IgD-negative memory B cell (primary cell): ENCODE measurements at regions not wholly inside any gene's neighbourhood (a gene's known extent, or its start where the extent isn't known, plus 50 kb on each side); places are given as distances from the start of the nearest gene placed in this dataset.

Experiments
- H3K27ac Mint-ChIP-seq, 3 donors: one replicate each; pipeline ENCODE4 v1.8.0; 2020 to 2022; ENCODE audit warnings: mild to moderate bottlenecking in 3 of 3, mixed read lengths in 3 of 3, moderate library complexity in 1 of 3
- H3K27me3 Mint-ChIP-seq: one replicate; pipeline ENCODE4 v1.8.0; 2021; ENCODE audit warnings: mixed read lengths
- H3K36me3 Mint-ChIP-seq: one replicate; pipeline ENCODE4 v1.8.0; 2020; ENCODE audit warnings: mild to moderate bottlenecking, mixed read lengths
- H3K4me1 Mint-ChIP-seq, 3 donors: one replicate each; pipeline ENCODE4 v1.8.0; 2020 to 2022; ENCODE audit warnings: mixed read lengths in 3 of 3, mild to moderate bottlenecking in 1 of 3
- H3K4me3 Mint-ChIP-seq, 4 donors: one replicate each; pipeline ENCODE4 v1.8.0; 2020 to 2022; ENCODE audit warnings: mild to moderate bottlenecking in 4 of 4, mixed read lengths in 4 of 4, moderate library complexity in 3 of 4
- H3K9me3 Mint-ChIP-seq, 3 donors: one replicate each; pipeline ENCODE4 v1.8.0; 2020 to 2021; ENCODE audit warnings: mixed read lengths in 3 of 3, mild to moderate bottlenecking in 1 of 3

DNA sequence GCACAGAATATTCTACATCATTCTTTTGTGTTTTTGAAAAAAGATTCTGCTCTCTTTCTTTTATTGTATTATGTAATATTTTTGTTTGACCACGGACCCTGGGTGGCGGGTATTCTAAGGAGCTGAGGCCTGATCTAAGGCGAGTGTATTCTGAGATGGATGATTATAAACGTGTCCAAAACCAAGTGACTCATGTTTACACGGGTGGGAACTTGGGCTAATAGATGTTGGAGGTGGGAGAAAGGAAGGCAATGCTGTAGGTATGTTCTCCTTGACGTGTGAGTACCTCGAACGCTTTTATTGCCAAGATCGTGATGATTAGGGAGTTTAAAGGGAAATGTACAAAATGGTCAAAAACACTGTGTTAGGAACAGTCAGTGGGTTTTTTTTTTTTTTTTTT, 188.9 kb upstream of the FAT1 start:
- Mint-ChIP-seq H3K36me3 (no peaks in the 10 kb centered on the region), H3K4me1 (no peaks in the 10 kb centered on the region)

DNA sequence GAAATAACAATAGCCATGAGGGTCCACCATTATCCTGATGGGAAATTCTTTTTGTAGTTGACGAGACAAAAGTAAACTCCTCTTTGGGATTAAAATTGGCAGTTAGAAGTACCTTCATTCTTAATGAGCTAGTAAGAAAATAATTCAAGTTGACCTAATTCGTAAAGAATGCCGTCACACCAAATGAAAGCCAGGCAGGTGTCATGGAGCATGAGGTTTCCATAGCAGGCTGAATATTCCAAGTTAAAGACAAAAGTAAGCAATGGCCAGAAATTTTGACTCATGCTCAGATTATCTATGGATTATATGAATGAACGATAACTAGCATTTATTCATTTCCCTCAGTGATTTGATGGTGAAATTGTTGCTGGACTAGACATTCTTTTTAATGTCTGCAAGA, 192.2 kb upstream of the FAT1 start:
- no peaks in the 10 kb centered on the region for H3K36me3 Mint-ChIP-seq
- no peaks in the 10 kb centered on the region for H3K27me3 Mint-ChIP-seq
- no peak overlapping the region for H3K27ac Mint-ChIP-seq
- no peaks in the 10 kb centered on the region for H3K4me1 Mint-ChIP-seq
- no peak overlapping the region for H3K4me3 Mint-ChIP-seq
- peaks cover 5 to 10% (median 8%) of the 10 kb centered on the region in 3 donors for H3K9me3 Mint-ChIP-seq

More for the DNA sequence above, 188.9 kb upstream of the FAT1 start:
- no peak overlapping the region for H3K4me3 Mint-ChIP-seq
- no peaks in the 10 kb centered on the region for H3K27me3 Mint-ChIP-seq
- peaks cover 5 to 12% (median 5%) of the 10 kb centered on the region in 3 donors for H3K9me3 Mint-ChIP-seq
- no peak overlapping the region for H3K27ac Mint-ChIP-seq

DNA sequence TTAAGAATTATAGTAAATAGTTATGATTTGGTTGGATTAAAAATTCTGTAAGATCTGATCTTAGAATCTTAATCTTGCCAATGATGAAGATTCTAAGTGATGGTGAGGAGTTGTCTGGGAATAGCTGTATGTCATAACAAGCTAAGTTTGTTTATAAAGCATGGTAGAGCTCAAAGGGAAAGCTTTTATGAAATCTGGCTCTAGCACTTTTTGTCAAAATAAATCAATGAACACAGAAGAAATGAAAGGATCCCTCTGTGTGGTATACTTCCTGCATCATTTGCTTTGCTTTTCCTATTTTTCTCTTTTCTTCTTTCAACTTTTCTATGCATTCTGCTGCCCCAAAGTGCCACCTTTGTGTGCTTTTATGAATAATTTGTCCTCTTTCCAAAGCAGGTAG, 193.5 kb upstream of the FAT1 start:
- Mint-ChIP-seq H3K36me3 (no peaks in the 10 kb centered on the region), H3K4me3 (no peak overlapping the region), H3K9me3 (peaks cover 5 to 10% (median 8%) of the 10 kb centered on the region in 3 donors), H3K4me1 (no peaks in the 10 kb centered on the region), H3K27me3 (no peaks in the 10 kb centered on the region), H3K27ac (no peak overlapping the region)

DNA sequence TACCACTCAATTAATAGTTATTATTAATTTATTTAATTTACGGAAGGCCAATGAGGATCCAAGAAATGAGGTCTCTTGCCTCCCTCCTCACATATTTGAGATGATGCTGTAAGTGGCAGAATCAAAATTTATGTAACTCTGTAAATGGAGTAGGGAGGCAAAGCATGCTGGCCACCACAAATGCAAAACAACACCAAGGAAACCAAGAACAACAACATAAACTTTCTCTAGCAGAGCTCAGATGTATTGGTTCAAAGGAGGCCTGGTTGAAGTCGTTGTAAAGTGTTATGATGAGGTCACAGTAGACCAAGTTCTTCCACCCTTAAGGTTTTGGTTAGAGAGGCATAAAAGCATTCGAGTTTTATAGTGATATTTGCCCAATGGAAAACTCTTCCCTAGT, 194.8 kb upstream of the FAT1 start:
- Mint-ChIP-seq H3K27me3 (no peaks in the 10 kb centered on the region), H3K27ac (no peak overlapping the region), H3K4me3 (no peak overlapping the region), H3K36me3 (no peaks in the 10 kb centered on the region), H3K4me1 (no peaks in the 10 kb centered on the region), H3K9me3 (peaks cover 5 to 9% (median 5%) of the 10 kb centered on the region in 3 donors)

DNA sequence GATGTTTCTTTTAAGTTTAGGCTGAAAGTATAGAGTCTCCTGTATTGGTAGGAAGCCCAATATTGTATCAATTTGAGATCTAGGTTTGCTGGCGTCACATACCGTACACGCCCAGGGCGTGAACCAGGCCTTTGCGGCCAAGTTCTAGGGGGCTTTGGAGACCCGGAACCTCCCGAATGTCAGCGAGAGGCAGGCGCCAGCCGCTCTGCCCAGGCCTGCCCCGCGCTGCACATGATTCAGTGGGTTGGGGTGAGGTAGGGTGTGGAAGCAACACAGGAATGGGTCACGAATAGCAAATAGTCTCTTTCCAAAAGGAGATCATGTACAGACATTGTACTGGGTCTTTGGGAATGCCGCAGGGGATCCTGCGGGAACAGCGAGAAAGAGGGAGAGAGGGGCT, 195.7 kb upstream of the FAT1 start:
- H3K27ac Mint-ChIP-seq = no peak overlapping the region
- H3K36me3 Mint-ChIP-seq = no peaks in the 10 kb centered on the region
- H3K4me3 Mint-ChIP-seq = no peak overlapping the region
- no peaks in the 10 kb centered on the region for H3K4me1 Mint-ChIP-seq
- H3K9me3 Mint-ChIP-seq = peaks cover 5 to 9% (median 7%) of the 10 kb centered on the region in 3 donors
- no peaks in the 10 kb centered on the region for H3K27me3 Mint-ChIP-seq

DNA sequence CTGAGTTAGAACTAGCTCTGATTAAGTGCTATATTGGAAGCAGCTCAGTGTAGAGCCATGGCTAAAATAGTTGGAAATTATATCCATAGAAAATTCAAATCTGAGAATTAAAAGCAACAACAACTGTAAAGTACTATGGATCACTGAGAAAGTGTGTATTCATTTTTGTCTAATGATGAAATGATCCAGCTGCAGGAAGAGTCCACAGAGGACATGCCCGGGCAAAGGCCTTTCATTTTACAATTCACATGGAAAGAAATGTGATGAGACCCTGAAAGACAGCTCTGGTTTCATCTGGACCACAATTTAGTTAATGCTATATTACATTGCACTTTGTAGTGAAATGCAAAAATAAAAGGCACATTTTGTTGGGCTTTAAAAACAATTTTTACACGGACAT, 196.8 kb upstream of the FAT1 start:
- Mint-ChIP-seq H3K36me3 (no peaks in the 10 kb centered on the region), H3K9me3 (peaks cover 6 to 11% (median 7%) of the 10 kb centered on the region in 3 donors), H3K27ac (no peak overlapping the region), H3K27me3 (no peaks in the 10 kb centered on the region), H3K4me3 (no peak overlapping the region), H3K4me1 (no peaks in the 10 kb centered on the region)

DNA sequence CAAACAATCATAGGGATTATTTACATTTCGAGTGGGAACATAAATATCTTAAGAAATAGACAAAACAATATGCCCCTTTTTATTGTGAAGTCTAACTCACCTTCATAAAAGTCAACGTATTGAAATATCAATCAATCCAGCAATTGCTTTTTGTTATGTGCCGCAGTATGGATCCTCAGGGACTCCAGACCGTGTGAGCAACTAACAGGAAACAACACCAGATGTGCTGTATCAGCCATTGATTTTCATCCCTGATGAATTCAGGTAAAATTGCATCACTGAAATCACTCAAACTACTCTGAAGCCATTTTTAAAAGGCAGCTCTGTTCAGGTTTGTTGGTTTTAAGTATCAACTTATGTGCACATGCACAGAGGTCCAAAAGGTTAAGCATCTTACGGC, 197.3 kb upstream of the FAT1 start:
- Mint-ChIP-seq H3K4me3 (no peak overlapping the region), H3K27ac (no peak overlapping the region), H3K36me3 (no peaks in the 10 kb centered on the region), H3K4me1 (no peaks in the 10 kb centered on the region), H3K9me3 (peaks cover 6 to 11% (median 7%) of the 10 kb centered on the region in 3 donors), H3K27me3 (no peaks in the 10 kb centered on the region)

DNA sequence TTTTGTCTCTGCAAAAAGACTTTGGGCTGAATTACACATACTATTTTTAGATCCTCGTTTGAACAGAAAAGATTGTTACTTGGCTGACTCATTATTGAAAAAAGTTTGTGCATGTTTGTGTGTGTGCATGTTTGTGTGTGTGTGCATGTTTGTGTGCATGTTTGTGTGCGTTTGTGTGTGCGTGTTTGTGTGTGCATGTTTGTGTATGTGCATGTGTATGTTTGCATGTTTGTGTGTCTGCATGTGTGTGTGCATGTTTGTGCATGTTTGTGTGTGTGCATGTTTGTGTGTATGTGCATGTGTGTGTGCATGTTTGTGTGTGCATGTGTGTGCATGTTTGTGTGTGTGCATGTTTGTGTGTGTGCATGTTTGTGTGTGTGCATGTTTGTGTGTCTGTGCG, 201.1 kb upstream of the FAT1 start:
- H3K9me3 Mint-ChIP-seq = peaks cover 0 to 6% (median 2%) of the 10 kb centered on the region in 3 donors
- no peak overlapping the region for H3K27ac Mint-ChIP-seq
- no peaks in the 10 kb centered on the region for H3K27me3 Mint-ChIP-seq
- H3K4me3 Mint-ChIP-seq = no peak overlapping the region
- no peaks in the 10 kb centered on the region for H3K4me1 Mint-ChIP-seq
- H3K36me3 Mint-ChIP-seq = no peaks in the 10 kb centered on the region

DNA sequence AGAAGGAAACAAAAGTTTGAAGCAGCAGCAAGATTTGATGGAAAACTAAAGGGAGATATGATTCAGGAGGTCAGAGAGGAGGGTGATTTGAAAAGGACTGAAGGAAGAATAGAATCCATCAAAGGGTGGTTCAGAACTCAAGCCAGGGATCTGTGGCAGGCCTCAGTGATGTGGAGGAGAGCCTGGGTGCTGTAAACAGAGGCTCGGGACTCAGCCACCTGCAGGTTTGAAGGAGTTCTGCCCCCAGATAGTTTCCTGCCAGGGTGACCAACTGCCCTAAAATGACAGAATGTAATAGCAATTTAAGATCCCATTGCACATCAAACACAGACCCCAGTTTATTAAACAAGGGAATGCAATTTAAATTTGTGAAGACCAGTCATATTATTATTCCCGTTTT, 204.0 kb upstream of the FAT1 start:
- Mint-ChIP-seq H3K36me3 (no peaks in the 10 kb centered on the region), H3K27ac (no peak overlapping the region), H3K4me3 (no peak overlapping the region), H3K4me1 (no peaks in the 10 kb centered on the region), H3K9me3 (peaks cover 0 to 9% (median 4%) of the 10 kb centered on the region in 3 donors), H3K27me3 (no peaks in the 10 kb centered on the region)

DNA sequence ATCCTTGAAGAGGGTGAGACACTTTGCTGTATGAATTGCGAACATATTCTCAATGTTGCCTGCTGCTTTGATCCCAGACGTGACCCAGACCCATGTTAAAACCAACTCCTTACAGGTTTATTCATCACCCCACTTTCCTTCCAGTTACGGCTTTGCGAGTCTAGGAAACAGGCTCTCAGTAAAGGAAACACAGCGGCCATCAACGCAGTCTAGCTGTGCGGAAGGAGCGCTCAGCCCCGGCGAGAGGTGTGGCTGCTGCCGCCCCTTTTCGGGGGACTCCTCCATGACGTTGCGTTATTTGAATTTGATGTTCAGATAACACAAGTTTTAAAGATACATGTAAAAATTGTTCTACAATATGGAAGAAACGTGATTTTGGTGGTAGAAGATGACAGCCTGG, 206.4 kb upstream of the FAT1 start:
- H3K36me3 Mint-ChIP-seq = no peaks in the 10 kb centered on the region
- H3K27ac Mint-ChIP-seq = peak overlapping the region in 1 of 3 donors; percentile 62
- no peaks in the 10 kb centered on the region for H3K27me3 Mint-ChIP-seq
- H3K4me1 Mint-ChIP-seq = no peaks in the 10 kb centered on the region
- peak overlapping the region in 1 of 4 donors; percentile 45 for H3K4me3 Mint-ChIP-seq
- H3K9me3 Mint-ChIP-seq = peaks cover 0 to 5% (median 3%) of the 10 kb centered on the region in 3 donors

DNA sequence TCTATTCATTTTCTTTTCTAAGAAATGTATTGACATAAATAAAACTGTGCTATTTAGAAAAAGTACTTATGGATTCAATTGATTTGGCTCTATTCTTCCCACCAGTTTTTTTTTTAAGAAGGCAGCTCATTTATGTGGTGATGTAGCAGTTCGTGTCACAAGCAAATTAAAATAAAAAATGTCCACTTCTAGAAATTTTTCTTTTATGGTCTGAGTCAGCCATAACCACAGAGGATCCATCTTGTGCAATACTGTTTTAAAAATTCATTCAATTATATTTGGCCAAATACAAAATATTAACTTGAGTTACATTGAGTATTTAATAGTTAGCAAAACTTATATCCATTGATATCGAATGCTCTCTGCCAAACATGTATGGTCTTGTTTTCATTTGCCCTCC, 207.9 kb upstream of the FAT1 start:
- Mint-ChIP-seq H3K4me1 (no peaks in the 10 kb centered on the region), H3K27ac (no peak overlapping the region), H3K4me3 (no peak overlapping the region), H3K27me3 (no peaks in the 10 kb centered on the region), H3K9me3 (peaks cover 0 to 5% (median 3%) of the 10 kb centered on the region in 3 donors), H3K36me3 (no peaks in the 10 kb centered on the region)

DNA sequence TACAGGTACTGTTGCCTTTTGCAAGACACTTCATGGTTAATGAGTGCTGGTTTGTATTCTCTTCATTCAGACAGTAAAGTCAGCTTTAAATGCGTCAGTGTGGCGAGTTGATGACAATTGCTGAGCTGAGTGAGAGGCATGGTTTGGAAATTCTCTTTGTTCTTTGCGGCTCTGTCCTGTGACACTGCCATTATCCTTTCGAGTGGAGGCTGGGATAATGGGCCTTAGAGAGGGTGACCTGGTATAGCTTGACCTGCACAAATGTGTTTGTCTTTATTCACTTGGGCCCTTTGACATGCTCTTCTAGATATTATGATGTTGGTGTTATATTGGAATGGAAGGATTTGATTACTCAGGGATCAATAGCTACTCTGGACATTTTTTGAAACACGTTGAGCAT, 208.5 kb upstream of the FAT1 start:
- no peak overlapping the region for H3K27ac Mint-ChIP-seq
- H3K4me3 Mint-ChIP-seq = no peak overlapping the region
- H3K4me1 Mint-ChIP-seq = no peaks in the 10 kb centered on the region
- H3K36me3 Mint-ChIP-seq = no peaks in the 10 kb centered on the region
- H3K27me3 Mint-ChIP-seq = no peaks in the 10 kb centered on the region
- peaks cover 0 to 5% (median 3%) of the 10 kb centered on the region in 3 donors for H3K9me3 Mint-ChIP-seq

DNA sequence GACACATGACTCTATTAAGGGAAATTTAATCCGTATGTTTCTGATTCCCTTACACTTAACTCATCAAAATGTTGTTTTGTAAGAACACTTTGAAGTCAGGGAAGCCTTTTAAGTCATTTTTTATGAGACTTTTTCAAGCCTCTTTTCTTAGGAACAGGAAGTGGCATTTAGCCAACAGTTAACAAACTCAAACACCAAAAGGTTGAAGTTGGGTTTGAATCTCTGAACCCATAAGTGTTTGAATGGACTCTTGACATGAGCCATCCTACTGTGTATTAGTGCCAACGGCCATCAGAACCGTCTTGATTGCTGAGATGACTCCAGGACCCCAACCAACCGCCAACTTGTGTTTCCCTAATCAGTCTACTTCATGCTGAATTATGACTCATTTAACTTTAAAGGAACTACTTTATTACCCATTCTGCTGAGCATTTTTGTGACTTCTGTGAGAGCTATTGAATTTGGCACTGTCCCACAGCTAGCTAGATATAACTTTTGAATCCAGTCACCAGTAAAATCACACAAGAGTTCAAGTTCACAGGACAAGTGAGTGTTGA, 209.1 kb upstream of the FAT1 start:
- no peaks in the 10 kb centered on the region for H3K4me1 Mint-ChIP-seq
- no peak overlapping the region for H3K4me3 Mint-ChIP-seq
- H3K27me3 Mint-ChIP-seq = no peaks in the 10 kb centered on the region
- peaks cover 0 to 5% (median 3%) of the 10 kb centered on the region in 3 donors for H3K9me3 Mint-ChIP-seq
- no peak overlapping the region for H3K27ac Mint-ChIP-seq
- no peaks in the 10 kb centered on the region for H3K36me3 Mint-ChIP-seq

DNA sequence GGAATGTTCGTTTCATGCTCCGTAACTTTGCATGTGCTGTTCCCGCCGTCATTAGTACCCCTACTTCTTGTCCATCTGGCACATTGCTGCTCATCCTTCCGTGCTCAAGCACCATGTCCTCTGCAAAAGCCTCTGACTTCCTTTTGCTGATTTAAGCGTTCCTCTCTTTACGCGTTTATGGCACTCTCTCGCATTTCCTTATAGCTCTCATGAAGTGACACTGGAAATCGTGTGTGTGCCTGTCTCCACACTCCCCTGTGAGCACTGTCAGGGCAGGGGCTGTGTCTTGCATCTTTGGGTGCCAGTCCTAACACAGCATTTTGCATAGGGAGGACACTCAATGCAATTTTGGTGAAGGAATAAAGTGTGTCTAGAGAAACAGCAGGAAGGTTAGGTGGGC, 210.6 kb upstream of the FAT1 start:
- H3K36me3 Mint-ChIP-seq = no peaks in the 10 kb centered on the region
- no peak overlapping the region for H3K4me3 Mint-ChIP-seq
- no peak overlapping the region for H3K27ac Mint-ChIP-seq
- no peaks in the 10 kb centered on the region for H3K4me1 Mint-ChIP-seq
- peaks cover 0 to 5% (median 3%) of the 10 kb centered on the region in 3 donors for H3K9me3 Mint-ChIP-seq
- H3K27me3 Mint-ChIP-seq = no peaks in the 10 kb centered on the region

DNA sequence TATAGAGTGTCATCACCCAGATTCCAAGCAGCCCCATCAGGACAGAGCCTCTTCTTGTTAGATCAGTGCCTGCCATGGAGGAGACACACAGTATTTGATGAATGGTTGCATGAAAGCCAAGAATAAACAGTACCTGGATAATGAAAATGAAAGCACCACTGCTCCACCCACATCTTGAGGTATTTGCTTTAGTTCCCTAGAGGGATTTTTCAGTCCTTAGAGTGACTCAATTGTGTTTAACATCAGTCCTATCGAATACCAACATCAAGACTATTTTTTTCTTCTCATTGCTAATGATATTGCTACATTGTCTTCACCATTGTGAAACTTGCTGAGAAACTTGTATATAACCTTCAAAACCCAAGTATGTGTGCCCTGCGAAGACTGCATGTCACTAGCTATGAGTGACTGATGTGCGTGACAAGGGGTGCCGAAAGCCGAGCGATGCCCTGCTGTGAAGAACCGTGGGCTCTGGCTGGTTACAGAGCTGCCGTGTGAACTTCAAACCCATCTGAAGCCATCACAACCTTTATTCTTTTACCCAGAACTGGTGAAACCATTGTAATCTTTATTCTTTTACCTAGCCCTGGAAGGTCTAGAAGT, 211.3 kb upstream of the FAT1 start:
- H3K9me3 Mint-ChIP-seq = peaks cover 0 to 5% (median 3%) of the 10 kb centered on the region in 3 donors

DNA sequence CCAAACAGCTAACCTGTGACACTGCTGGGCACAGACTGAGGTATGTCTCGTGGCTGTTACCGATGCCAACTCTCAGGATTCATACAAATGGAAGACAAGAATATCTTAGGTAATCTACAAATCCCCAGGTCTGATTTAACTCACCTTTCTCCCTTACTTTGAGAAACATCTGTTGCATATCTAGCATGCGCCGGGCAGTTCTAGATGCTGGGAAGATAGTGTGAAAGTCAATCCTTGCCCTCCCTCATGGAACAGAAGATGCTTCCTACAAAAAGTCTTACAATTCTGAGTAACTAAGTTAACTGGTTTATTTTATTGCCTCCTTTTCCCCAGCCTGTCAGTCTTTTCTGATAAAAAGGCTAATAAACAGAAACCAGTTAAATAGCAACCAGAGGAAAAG, 212.2 kb upstream of the FAT1 start:
- no peaks in the 10 kb centered on the region for H3K27me3 Mint-ChIP-seq
- no peaks in the 10 kb centered on the region for H3K4me1 Mint-ChIP-seq

More for the DNA sequence above, 211.3 kb upstream of the FAT1 start:
- Mint-ChIP-seq H3K36me3 (no peaks in the 10 kb centered on the region), H3K4me3 (no peak overlapping the region), H3K27me3 (no peaks in the 10 kb centered on the region), H3K4me1 (no peaks in the 10 kb centered on the region), H3K27ac (no peak overlapping the region)

More for the DNA sequence above, 212.2 kb upstream of the FAT1 start:
- no peak overlapping the region for H3K4me3 Mint-ChIP-seq
- H3K9me3 Mint-ChIP-seq = peaks cover 0 to 3% (median 3%) of the 10 kb centered on the region in 3 donors
- no peaks in the 10 kb centered on the region for H3K36me3 Mint-ChIP-seq
- no peak overlapping the region for H3K27ac Mint-ChIP-seq
